RWPE2 (cell line): ENCODE measurements at regions not wholly inside any gene's neighbourhood (a gene's known extent, or its start where the extent isn't known, plus 50 kb on each side); places are given as distances from the start of the nearest gene placed in this dataset.

Experiments used
- ATAC-seq: fragments of 200-7000 bp; cut with Tn5 transposase; 3 replicates; pipeline ENCODE4 v1.9.1; 2021; ENCODE audit warnings: low read depth
- DNase-seq: peaks from one replicate; pipeline ENCODE4 v3.0.0-alpha.2; 2020; ENCODE audit warnings: low spot score
- H3K27ac ChIP-seq: fragments of 450-650 bp; 2 replicates; pipeline ENCODE4 v1.5.1; 2017; ENCODE audit warnings: mild to moderate bottlenecking; ENCODE audit not compliant: poor library complexity, severe bottlenecking
- H3K27me3 ChIP-seq: fragments of 250-450 bp; sonication (Bioruptor Pico); 2 replicates; pipeline ENCODE4 v1.5.1; 2021; ENCODE audit warnings: mild to moderate bottlenecking, moderate library complexity; ENCODE audit not compliant: insufficient read depth, poor library complexity, severe bottlenecking
- H3K36me3 ChIP-seq: fragments of 250-450 bp; sonication (Bioruptor Pico); 2 replicates; pipeline ENCODE4 v1.5.1; 2020; ENCODE audit warnings: low read depth, mild to moderate bottlenecking, moderate library complexity
- H3K4me1 ChIP-seq: fragments of 250-450 bp; sonication (Bioruptor Pico); 2 replicates; pipeline ENCODE4 v1.5.1; 2021; ENCODE audit warnings: mild to moderate bottlenecking, moderate library complexity; ENCODE audit not compliant: insufficient read depth, poor library complexity, severe bottlenecking
- H3K4me3 ChIP-seq: fragments of 250-450 bp; sonication (Bioruptor Pico); 2 replicates; pipeline ENCODE4 v1.5.1; 2021; ENCODE audit warnings: mild to moderate bottlenecking, moderate library complexity; ENCODE audit not compliant: severe bottlenecking
- H3K9me3 ChIP-seq: fragments of 250-450 bp; sonication (Bioruptor Pico); 2 replicates; pipeline ENCODE4 v1.5.1; 2021; ENCODE audit warnings: mild to moderate bottlenecking, moderate library complexity; ENCODE audit not compliant: severe bottlenecking
- TF ChIP-seq, protein P1 (sequence below): fragments of 450-650 bp; IDR thresholded peaks from one replicate; pipeline ENCODE4 v1.5.1; 2017; ENCODE audit warnings: mild to moderate bottlenecking, moderate library complexity; ENCODE audit not compliant: poor library complexity, severe bottlenecking

DNA sequence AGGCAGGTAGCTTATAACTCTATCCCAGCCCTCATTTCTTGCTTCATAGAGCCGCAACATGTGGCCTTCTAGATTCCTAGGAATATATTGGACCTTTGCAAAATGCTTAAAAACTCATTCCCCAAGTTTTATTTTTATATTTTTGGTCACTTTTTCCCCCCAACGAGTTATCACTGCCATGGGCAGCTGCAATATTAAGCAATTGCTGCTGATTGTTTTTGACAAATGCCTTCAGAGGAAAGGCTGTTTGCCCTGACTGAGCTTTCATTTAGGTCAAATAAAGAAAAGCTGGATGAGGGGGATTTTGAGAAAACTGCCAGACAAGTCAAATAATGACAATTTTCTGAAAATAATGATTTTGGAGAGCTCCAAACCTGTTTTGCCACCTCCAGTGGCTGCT is 976.9 kb upstream of the MBL2 start:
- Histone ChIP-seq H3K4me3 (no peak overlapping the region), H3K36me3 (no peaks in the 10 kb centered on the region), H3K4me1 (no peaks in the 10 kb centered on the region), H3K9me3 (no peaks in the 10 kb centered on the region), H3K27ac (no peak overlapping the region), H3K27me3 (no peaks in the 10 kb centered on the region)
- DNase-seq (no peak), ATAC-seq (no peak)
- TF ChIP-seq, protein P1, sequence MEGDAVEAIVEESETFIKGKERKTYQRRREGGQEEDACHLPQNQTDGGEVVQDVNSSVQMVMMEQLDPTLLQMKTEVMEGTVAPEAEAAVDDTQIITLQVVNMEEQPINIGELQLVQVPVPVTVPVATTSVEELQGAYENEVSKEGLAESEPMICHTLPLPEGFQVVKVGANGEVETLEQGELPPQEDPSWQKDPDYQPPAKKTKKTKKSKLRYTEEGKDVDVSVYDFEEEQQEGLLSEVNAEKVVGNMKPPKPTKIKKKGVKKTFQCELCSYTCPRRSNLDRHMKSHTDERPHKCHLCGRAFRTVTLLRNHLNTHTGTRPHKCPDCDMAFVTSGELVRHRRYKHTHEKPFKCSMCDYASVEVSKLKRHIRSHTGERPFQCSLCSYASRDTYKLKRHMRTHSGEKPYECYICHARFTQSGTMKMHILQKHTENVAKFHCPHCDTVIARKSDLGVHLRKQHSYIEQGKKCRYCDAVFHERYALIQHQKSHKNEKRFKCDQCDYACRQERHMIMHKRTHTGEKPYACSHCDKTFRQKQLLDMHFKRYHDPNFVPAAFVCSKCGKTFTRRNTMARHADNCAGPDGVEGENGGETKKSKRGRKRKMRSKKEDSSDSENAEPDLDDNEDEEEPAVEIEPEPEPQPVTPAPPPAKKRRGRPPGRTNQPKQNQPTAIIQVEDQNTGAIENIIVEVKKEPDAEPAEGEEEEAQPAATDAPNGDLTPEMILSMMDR: no peak

DNA sequence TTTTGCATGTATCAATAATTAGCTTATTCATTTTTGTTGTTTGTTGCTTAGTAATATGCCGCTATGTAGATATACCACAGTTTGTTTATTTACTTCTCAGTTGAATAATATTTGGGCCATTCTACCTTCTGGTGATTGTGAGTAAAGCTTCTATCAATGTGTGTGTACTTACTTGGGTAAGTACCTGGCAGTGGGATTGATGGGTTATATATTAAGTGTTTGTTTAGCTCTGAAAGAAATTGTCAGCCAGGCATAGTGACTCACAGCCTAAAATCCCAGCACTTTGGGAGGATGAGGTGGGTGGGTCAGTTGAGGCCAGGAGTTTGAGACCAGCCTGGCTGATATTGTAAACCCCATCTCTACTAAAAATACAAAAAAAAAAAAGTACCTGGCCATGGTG is 975.7 kb upstream of the MBL2 start:
- Histone ChIP-seq H3K27ac (no peak overlapping the region), H3K36me3 (no peaks in the 10 kb centered on the region), H3K4me1 (no peaks in the 10 kb centered on the region), H3K9me3 (no peaks in the 10 kb centered on the region), H3K4me3 (no peak overlapping the region), H3K27me3 (no peaks in the 10 kb centered on the region)
- no peak for ATAC-seq
- DNase-seq: no peak
- TF ChIP-seq, protein P1: no peak

DNA sequence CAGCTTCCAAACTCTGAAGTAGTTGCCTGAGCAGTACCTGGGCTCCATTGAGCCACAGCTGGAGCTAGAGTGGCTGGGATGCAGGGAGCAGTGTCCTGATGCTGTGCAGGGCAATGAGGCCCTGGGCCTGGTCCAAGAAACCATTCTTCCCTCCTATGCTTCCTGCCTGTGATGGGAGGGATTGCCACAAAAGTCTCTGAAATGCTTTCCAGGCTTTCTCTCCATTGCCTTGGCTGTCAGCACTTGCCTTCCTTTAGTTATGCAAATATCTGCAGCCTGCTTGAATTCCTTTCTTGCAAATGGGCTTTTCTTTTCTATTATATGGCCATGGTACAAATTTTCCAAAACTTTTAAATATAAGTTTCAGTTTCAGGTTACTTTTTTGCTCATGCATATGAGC is 972.2 kb upstream of the MBL2 start:
- no peak for ATAC-seq
- no peaks in the 10 kb centered on the region for H3K9me3 ChIP-seq
- no peak for DNase-seq

DNA sequence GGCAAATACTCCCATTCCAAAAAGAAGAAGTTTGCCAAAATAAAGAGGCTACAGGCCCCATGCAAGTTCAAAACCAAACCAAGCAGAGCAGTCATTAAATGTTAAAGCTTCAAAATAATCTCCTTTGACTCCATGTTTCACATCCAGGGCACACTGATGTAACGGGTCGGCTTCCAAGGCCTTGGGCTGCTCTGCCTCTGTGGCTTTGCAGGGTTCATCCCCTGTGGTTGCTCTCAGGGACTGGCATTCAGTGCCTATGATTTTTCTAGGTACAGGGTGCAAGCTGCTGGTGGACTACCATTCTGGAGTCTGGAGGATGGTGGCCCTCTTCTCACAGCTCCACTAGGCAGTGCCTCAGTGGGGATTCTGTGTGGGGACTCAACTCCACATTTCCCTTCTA is 971.6 kb upstream of the MBL2 start:
- H3K36me3 ChIP-seq: no peaks in the 10 kb centered on the region
- H3K9me3 ChIP-seq: no peaks in the 10 kb centered on the region
- no peak overlapping the region for H3K4me3 ChIP-seq
- H3K4me1 ChIP-seq: no peaks in the 10 kb centered on the region
- no peak for DNase-seq
- no peaks in the 10 kb centered on the region for H3K27me3 ChIP-seq
- no peak for ATAC-seq
- TF ChIP-seq, protein P1: no peak
- no peak overlapping the region for H3K27ac ChIP-seq

More for the DNA sequence above, 972.2 kb upstream of the MBL2 start:
- Histone ChIP-seq H3K4me3 (no peak overlapping the region), H3K36me3 (no peaks in the 10 kb centered on the region), H3K4me1 (no peaks in the 10 kb centered on the region), H3K27me3 (no peaks in the 10 kb centered on the region), H3K27ac (no peak overlapping the region)
- TF ChIP-seq, protein P1: no peak

DNA sequence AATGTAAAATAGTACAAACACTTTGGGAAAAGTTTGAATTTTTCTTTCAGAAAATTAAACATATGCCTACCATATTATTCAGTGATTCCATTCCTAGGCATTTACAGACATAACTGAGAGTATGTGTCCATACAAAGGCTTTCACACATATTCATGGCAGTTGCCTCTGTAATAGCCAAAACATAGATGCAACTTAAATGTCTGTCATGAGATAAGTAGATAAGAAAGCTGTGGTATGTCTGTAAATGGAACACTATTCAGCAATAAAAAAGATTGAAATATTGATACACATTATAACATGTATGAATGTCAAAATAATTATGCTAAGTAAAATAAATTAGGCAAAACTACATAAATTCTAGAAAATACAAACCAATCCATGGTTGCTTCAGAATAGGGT is 964.5 kb upstream of the MBL2 start:
- TF ChIP-seq, protein P1: no peak
- Histone ChIP-seq H3K4me3 (no peak overlapping the region), H3K27me3 (no peaks in the 10 kb centered on the region), H3K27ac (no peak overlapping the region), H3K9me3 (no peaks in the 10 kb centered on the region), H3K36me3 (no peaks in the 10 kb centered on the region), H3K4me1 (no peaks in the 10 kb centered on the region)
- DNase-seq (no peak), ATAC-seq (no peak)
